HG03575 (cell line): ENCODE measurements at regions not wholly inside any gene's neighbourhood (a gene's known extent, or its start where the extent isn't known, plus 50 kb on each side); places are given as distances from the start of the nearest gene placed in this dataset.

Source experiments
- ATAC-seq: cut with Tn5 transposase; IDR thresholded peaks from one replicate; pipeline ENCODE4 v1.9.1; 2021; ENCODE audit not compliant: unreplicated experiment, insufficient number of reproducible peaks, low FRiP score; ENCODE audit errors: extremely low read depth

- ATAC-seq = no peak
These were observed 77.0 kb upstream of the DPH5 start for GRCh38 chr1:101102426-101103156.

- no peak for ATAC-seq
These were observed 75.8 kb upstream of the DPH5 start for GRCh38 chr1:101101360-101101759.

- no peak for ATAC-seq
These were observed 75.1 kb upstream of the DPH5 start for GRCh38 chr1:101100674-101101073.

- ATAC-seq = no peak
These were observed 73.3 kb upstream of the DPH5 start for GRCh38 chr1:101098907-101099306.

GRCh38 chr1:101098327-101098726 is 72.7 kb upstream of the DPH5 start:
- ATAC-seq = no peak

- no peak for ATAC-seq
These were observed 64.2 kb upstream of the DPH5 start for GRCh38 chr1:101089613-101090338.

- ATAC-seq = no peak
These were observed 62.8 kb upstream of the DPH5 start for GRCh38 chr1:101088431-101088830.

GRCh38 chr1:101086783-101087182 is 61.2 kb upstream of the DPH5 start:
- no peak for ATAC-seq

- no peak for ATAC-seq
These were observed 56.2 kb upstream of the DPH5 start for GRCh38 chr1:101081496-101082488.

- no peak for ATAC-seq
These were observed 55.3 kb upstream of the DPH5 start for GRCh38 chr1:101080859-101081258.

- no peak for ATAC-seq
These were observed 53.8 kb upstream of the DPH5 start for GRCh38 chr1:101079341-101079740.

- ATAC-seq = no peak
These were observed 52.3 kb upstream of the DPH5 start for GRCh38 chr1:101077849-101078248.

GRCh38 chr1:101075926-101076325 is 50.3 kb upstream of the DPH5 start:
- no peak for ATAC-seq
